ENCODE measurements at regions not wholly inside any gene's neighbourhood (a gene's known extent, or its start where the extent isn't known, plus 50 kb on each side); places are given as distances from the start of the nearest gene placed in this dataset.

DNA sequence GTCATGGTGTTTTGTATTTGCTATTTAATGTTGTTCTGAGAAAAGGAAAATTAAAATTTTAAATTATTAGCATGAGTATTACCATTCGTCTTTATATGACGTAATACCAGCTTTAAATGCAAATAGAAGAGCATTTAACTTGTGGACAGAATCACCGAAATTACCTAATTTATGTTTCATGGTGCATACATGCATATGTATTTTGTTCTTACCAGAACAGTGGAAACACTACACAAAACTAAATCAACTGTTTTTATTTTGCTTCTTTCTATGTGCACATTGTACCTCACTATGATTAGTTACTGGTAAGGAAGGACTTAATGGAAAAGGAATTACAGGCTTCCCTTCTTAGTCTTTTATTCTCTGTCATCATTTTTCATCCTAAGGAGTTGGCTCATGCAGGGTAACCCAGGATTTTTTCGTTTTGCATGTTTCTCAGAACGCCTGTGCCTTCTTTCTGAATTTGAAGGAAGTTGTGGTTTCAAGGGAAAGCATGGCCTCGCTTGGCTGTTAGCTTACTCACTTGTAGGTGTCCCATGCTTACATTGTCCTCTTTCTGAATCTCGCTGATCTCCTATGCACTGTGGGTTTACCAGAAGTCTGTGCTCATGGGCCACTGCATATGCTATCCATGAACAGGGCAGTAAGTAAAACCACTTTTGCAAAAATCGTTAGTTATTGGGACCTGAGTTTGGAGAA, 300.0 kb upstream of the PUDP start:
- DNase-seq (ENCODE audit: low read depth, low spot score), result no peak
- Histone ChIP-seq H3K4me1 (ENCODE audit: insufficient read depth, insufficient read length) (no peaks in the 10 kb centered on the region), H3K27me3 (ENCODE audit: insufficient read depth, insufficient read length) (peaks cover 17% of the 10 kb centered on the region), H3K9me3 (ENCODE audit: insufficient read depth, low read length) (0 out of 2 replicates have a peak, but pooled peaks cover 8% of the 10 kb centered on the region), H3K9ac (ENCODE audit: insufficient read length, low read depth) (no peak overlapping the region), H3K4me3 (ENCODE audit: insufficient read length, low read depth) (no peak overlapping the region), H3K36me3 (ENCODE audit: insufficient read depth, insufficient read length, low read length) (no peaks in the 10 kb centered on the region)
- TF ChIP-seq ZNF274 (IDR thresholded peaks at IDR 0.05; ENCODE audit: low read depth, low read length) (no peak), YY1 (IDR thresholded peaks at IDR 0.05; ENCODE audit: insufficient read depth, insufficient read length) (no peak), SUZ12 (IDR thresholded peaks at IDR 0.05; ENCODE audit: extremely low read depth, insufficient read depth, insufficient read length) (no peak)

DNA sequence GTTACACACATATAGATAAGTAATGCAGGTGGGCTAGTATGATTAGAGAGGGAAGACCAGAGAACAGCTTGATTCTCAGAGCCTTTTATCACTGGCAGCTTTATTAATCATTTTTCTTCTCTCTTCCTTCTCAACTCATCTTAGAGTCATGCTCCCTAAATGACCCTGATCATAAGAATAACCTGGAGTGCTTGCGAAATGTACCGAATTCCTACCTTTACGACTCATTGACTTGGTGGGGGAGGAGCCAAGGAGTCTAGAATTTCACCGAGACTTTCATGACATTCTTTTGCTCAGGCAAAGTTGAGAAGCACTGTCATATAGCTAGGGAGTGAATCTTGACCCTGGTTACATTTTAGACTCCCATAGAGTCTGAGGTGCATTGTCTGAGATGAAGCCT, 298.9 kb upstream of the PUDP start:
- DNase-seq (ENCODE audit: low read depth, low spot score), result no peak

DNA sequence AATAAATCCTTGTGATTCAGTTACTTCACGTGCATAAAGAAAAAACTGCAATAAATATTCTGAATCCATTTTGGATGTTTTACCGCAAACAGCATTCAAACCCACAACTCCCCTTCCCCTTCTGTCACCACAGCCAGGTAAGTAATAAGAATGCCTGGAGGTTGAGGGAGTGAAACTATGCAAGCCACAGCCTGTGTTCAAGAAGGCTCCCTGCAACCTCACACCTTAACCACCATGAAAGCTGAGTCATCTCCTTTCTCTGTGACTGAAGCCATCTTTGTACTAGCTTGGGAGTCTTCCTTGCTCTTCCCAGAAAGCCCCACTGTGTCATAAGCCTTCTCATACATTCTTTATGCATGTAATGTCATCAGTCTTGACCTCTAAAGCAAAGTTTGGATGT, 297.0 kb upstream of the PUDP start:
- TF ChIP-seq YY1 (IDR thresholded peaks at IDR 0.05; ENCODE audit: insufficient read depth, insufficient read length), result no peak
- no peak for TF ChIP-seq SUZ12 (IDR thresholded peaks at IDR 0.05; ENCODE audit: extremely low read depth, insufficient read depth, insufficient read length)
- H3K36me3 ChIP-seq (ENCODE audit: insufficient read depth, insufficient read length, low read length), result no peaks in the 10 kb centered on the region
- no peaks in the 10 kb centered on the region for H3K4me1 ChIP-seq (ENCODE audit: insufficient read depth, insufficient read length)
- H3K9ac ChIP-seq (ENCODE audit: insufficient read length, low read depth), result no peak overlapping the region
- H3K4me3 ChIP-seq (ENCODE audit: insufficient read length, low read depth), result no peak overlapping the region
- peaks cover 9% of the 10 kb centered on the region for H3K27me3 ChIP-seq (ENCODE audit: insufficient read depth, insufficient read length)
- 0 out of 2 replicates have a peak, but pooled peaks cover 8% of the 10 kb centered on the region for H3K9me3 ChIP-seq (ENCODE audit: insufficient read depth, low read length)
- DNase-seq (ENCODE audit: low read depth, low spot score), result no peak

More for the DNA sequence above, 298.9 kb upstream of the PUDP start:
- TF ChIP-seq SUZ12 (IDR thresholded peaks at IDR 0.05; ENCODE audit: extremely low read depth, insufficient read depth, insufficient read length), result no peak
- TF ChIP-seq ZNF274 (IDR thresholded peaks at IDR 0.05; ENCODE audit: low read depth, low read length), result no peak
- no peak for TF ChIP-seq YY1 (IDR thresholded peaks at IDR 0.05; ENCODE audit: insufficient read depth, insufficient read length)
- Histone ChIP-seq H3K4me1 (ENCODE audit: insufficient read depth, insufficient read length) (no peaks in the 10 kb centered on the region), H3K9me3 (ENCODE audit: insufficient read depth, low read length) (0 out of 2 replicates have a peak, but pooled peaks cover 8% of the 10 kb centered on the region), H3K27me3 (ENCODE audit: insufficient read depth, insufficient read length) (peaks cover 17% of the 10 kb centered on the region), H3K9ac (ENCODE audit: insufficient read length, low read depth) (no peak overlapping the region), H3K36me3 (ENCODE audit: insufficient read depth, insufficient read length, low read length) (no peaks in the 10 kb centered on the region), H3K4me3 (ENCODE audit: insufficient read length, low read depth) (no peak overlapping the region)

DNA sequence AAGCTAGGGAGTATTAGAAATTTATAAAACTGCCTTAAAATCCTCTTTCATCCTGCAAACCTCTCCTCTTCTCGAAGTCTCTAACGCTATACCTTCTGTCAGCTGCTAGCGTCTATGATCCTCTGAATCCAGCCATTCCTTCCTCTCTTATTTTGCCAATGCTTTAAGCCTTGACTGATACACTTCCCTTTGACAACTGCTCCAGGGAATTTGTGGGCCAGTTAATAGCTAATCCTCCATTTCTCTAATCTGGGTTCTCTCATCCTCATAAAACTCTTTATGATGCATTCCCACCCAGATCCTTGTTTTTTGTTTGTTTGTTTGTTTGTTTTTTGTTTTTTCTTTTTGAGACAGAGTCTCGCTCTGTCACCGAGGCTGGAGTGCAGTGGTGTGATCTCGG, 293.6 kb upstream of the PUDP start:
- Histone ChIP-seq H3K9ac (ENCODE audit: insufficient read length, low read depth) (no peak overlapping the region), H3K4me1 (ENCODE audit: insufficient read depth, insufficient read length) (no peaks in the 10 kb centered on the region), H3K4me3 (ENCODE audit: insufficient read length, low read depth) (no peak overlapping the region), H3K27me3 (ENCODE audit: insufficient read depth, insufficient read length) (no peaks in the 10 kb centered on the region), H3K36me3 (ENCODE audit: insufficient read depth, insufficient read length, low read length) (no peaks in the 10 kb centered on the region), H3K9me3 (ENCODE audit: insufficient read depth, low read length) (0 out of 2 replicates have a peak, but pooled peaks cover 8% of the 10 kb centered on the region)
- TF ChIP-seq ZNF274 (IDR thresholded peaks at IDR 0.05; ENCODE audit: low read depth, low read length) (no peak), YY1 (IDR thresholded peaks at IDR 0.05; ENCODE audit: insufficient read depth, insufficient read length) (no peak), SUZ12 (IDR thresholded peaks at IDR 0.05; ENCODE audit: extremely low read depth, insufficient read depth, insufficient read length) (no peak)
- no peak for DNase-seq (ENCODE audit: low read depth, low spot score)

DNA sequence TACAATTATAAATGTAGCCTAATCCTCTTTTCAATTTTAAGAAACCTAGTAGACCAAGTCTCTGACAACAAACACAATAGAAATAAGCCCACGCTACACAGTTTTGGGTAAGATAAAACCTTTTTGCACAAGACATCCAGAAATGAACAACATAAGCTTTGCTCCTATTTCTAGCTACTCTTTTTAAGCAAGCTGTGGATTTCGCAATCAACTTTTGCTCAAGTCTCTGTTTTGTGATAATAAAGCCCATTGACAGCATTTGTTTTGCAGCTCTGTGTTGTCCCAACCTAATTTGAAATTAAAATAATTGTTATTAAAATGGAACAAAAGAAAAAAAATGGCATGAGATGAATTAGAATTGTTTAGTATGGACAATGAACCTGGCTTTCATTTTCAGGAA, 287.9 kb upstream of the PUDP start:
- Histone ChIP-seq H3K27me3 (ENCODE audit: insufficient read depth, insufficient read length) (peaks cover 3% of the 10 kb centered on the region), H3K4me3 (ENCODE audit: insufficient read length, low read depth) (no peak overlapping the region), H3K9ac (ENCODE audit: insufficient read length, low read depth) (no peak overlapping the region), H3K9me3 (ENCODE audit: insufficient read depth, low read length) (no peaks in the 10 kb centered on the region), H3K36me3 (ENCODE audit: insufficient read depth, insufficient read length, low read length) (no peaks in the 10 kb centered on the region), H3K4me1 (ENCODE audit: insufficient read depth, insufficient read length) (no peaks in the 10 kb centered on the region)
- TF ChIP-seq SUZ12 (IDR thresholded peaks at IDR 0.05; ENCODE audit: extremely low read depth, insufficient read depth, insufficient read length) (no peak), YY1 (IDR thresholded peaks at IDR 0.05; ENCODE audit: insufficient read depth, insufficient read length) (no peak), ZNF274 (IDR thresholded peaks at IDR 0.05; ENCODE audit: low read depth, low read length) (no peak)
- no peak for DNase-seq (ENCODE audit: low read depth, low spot score)

DNA sequence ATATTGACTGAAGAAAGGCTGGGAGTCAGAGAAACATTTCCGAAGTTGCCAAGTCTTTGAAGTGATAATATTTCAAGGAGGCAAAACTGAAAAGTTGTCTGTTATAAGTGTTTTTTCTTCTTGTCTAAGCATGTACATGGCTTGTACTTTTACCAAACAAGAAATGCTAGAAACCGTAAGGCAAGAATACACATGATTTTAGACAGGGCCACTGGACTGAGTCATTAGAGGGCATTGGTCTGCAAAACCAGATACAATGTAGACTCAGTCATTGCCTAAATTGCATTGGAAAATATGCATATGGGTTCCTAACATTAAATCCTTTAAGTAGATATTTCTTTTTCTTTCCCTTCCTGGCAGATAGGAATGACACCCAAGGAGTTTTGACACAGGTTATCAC, 284.9 kb upstream of the PUDP start:
- Histone ChIP-seq H3K4me1 (ENCODE audit: insufficient read depth, insufficient read length) (no peaks in the 10 kb centered on the region), H3K9me3 (ENCODE audit: insufficient read depth, low read length) (no peaks in the 10 kb centered on the region), H3K27me3 (ENCODE audit: insufficient read depth, insufficient read length) (peaks cover 3% of the 10 kb centered on the region), H3K36me3 (ENCODE audit: insufficient read depth, insufficient read length, low read length) (no peaks in the 10 kb centered on the region), H3K4me3 (ENCODE audit: insufficient read length, low read depth) (no peak overlapping the region), H3K9ac (ENCODE audit: insufficient read length, low read depth) (no peak overlapping the region)
- TF ChIP-seq SUZ12 (IDR thresholded peaks at IDR 0.05; ENCODE audit: extremely low read depth, insufficient read depth, insufficient read length), result no peak
- no peak for TF ChIP-seq ZNF274 (IDR thresholded peaks at IDR 0.05; ENCODE audit: low read depth, low read length)
- TF ChIP-seq YY1 (IDR thresholded peaks at IDR 0.05; ENCODE audit: insufficient read depth, insufficient read length), result no peak
- DNase-seq (ENCODE audit: low read depth, low spot score), result no peak

DNA sequence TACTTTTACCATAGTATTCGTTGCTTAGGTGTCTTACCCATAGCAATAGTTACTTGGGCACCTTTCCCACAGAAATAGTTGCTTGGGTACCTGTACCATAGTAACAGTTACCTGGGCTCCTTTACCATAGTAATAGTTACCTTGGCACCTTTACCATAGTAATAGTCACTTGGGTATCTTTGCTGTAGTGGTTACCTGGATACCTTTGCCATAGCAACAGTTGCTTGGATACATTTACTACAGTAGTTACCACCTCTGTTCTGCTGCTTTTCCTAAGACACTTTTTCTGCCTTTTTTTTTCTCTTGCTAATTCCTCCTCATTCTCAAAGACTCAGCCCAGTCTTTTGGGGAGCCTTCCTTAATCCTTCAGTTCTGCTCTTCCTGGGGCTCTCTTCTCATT, 272.8 kb upstream of the PUDP start:
- Histone ChIP-seq H3K4me3 (ENCODE audit: insufficient read length, low read depth) (no peak overlapping the region), H3K27me3 (ENCODE audit: insufficient read depth, insufficient read length) (no peaks in the 10 kb centered on the region), H3K36me3 (ENCODE audit: insufficient read depth, insufficient read length, low read length) (no peaks in the 10 kb centered on the region), H3K4me1 (ENCODE audit: insufficient read depth, insufficient read length) (no peaks in the 10 kb centered on the region), H3K9ac (ENCODE audit: insufficient read length, low read depth) (no peak overlapping the region), H3K9me3 (ENCODE audit: insufficient read depth, low read length) (no peaks in the 10 kb centered on the region)
- TF ChIP-seq ZNF274 (IDR thresholded peaks at IDR 0.05; ENCODE audit: low read depth, low read length) (no peak), YY1 (IDR thresholded peaks at IDR 0.05; ENCODE audit: insufficient read depth, insufficient read length) (no peak), SUZ12 (IDR thresholded peaks at IDR 0.05; ENCODE audit: extremely low read depth, insufficient read depth, insufficient read length) (no peak)
- no peak for DNase-seq (ENCODE audit: low read depth, low spot score)
